ENCODE measurements at regions not wholly inside any gene's neighbourhood (a gene's known extent, or its start where the extent isn't known, plus 50 kb on each side); places are given as distances from the start of the nearest gene placed in this dataset.

- Mint-ChIP-seq H3K36me3 (ENCODE audit: insufficient read depth, unreplicated experiment) (no peaks in the 10 kb centered on the region), H3K4me3 (ENCODE audit: unreplicated experiment) (no peak overlapping the region), H3K27me3 (ENCODE audit: insufficient read depth, unreplicated experiment) (peaks cover 8% of the 10 kb centered on the region), H3K9me3 (ENCODE audit: unreplicated experiment) (no peaks in the 10 kb centered on the region), H3K27ac (ENCODE audit: unreplicated experiment) (no peak overlapping the region), H3K4me1 (ENCODE audit: low read depth, unreplicated experiment) (peaks cover 7% of the 10 kb centered on the region)
- Histone ChIP-seq H3K4me3 (ENCODE audit: low read depth, low read length) (no peak overlapping the region), H3K36me3 (ENCODE audit: control insufficient read depth, insufficient read depth, low read length) (no peaks in the 10 kb centered on the region), H3K9me3 (no peaks in the 10 kb centered on the region), H3K4me1 (no peaks in the 10 kb centered on the region), H3K27me3 (replicated peaks; ENCODE audit: control insufficient read depth, insufficient read depth, low read length) (no peaks in the 10 kb centered on the region)
- BruUV-seq (replicated peaks) = no TSS peak
- peak in 1 of 2 experiments; percentile 25 for DNase-seq
- POLR2A ChIA-PET = no interaction called here
- TF ChIP-seq CTCF (IDR thresholded peaks at IDR 0.05; ENCODE audit: insufficient read depth in 1 of 2, low read depth in 1 of 2, low read length in 1 of 2, severe bottlenecking in 1 of 2, unreplicated experiment in 1 of 2) = peak in 1 of 2 experiments; percentile 15
- intact Hi-C loops (cut with micrococcal nuclease; ENCODE audit: unreplicated experiment) = loop anchor here (1.0 kb wide), 1 partner anchor 76 kb away; no protein-coding TSS in a partner anchor
- CTCF ChIA-PET = interaction anchor here (0.5 kb wide), 1 partner anchor 158 kb away, joined by 4 read pairs; no protein-coding TSS in a partner anchor
These were observed 55.3 kb upstream of the C7orf33 start for GRCh38 chr7:148535217-148535616.

- Mint-ChIP-seq H3K27me3 (ENCODE audit: insufficient read depth, unreplicated experiment) (peaks cover 5% of the 10 kb centered on the region), H3K27ac (ENCODE audit: unreplicated experiment) (no peak overlapping the region), H3K4me1 (ENCODE audit: low read depth, unreplicated experiment) (peaks cover 7% of the 10 kb centered on the region), H3K4me3 (ENCODE audit: unreplicated experiment) (no peak overlapping the region), H3K36me3 (ENCODE audit: insufficient read depth, unreplicated experiment) (no peaks in the 10 kb centered on the region), H3K9me3 (ENCODE audit: unreplicated experiment) (no peaks in the 10 kb centered on the region)
- ChIA-PET POLR2A (no interaction called here), CTCF (no interaction called here)
- BruUV-seq (replicated peaks) = no TSS peak
- Histone ChIP-seq H3K27me3 (replicated peaks; ENCODE audit: control insufficient read depth, insufficient read depth, low read length) (no peaks in the 10 kb centered on the region), H3K4me3 (ENCODE audit: low read depth, low read length) (no peak overlapping the region), H3K9me3 (no peaks in the 10 kb centered on the region), H3K36me3 (ENCODE audit: control insufficient read depth, insufficient read depth, low read length) (no peaks in the 10 kb centered on the region), H3K4me1 (no peaks in the 10 kb centered on the region)
- no peak for DNase-seq
- TF ChIP-seq CTCF (IDR thresholded peaks at IDR 0.05; ENCODE audit: insufficient read depth in 1 of 2, low read depth in 1 of 2, low read length in 1 of 2, severe bottlenecking in 1 of 2, unreplicated experiment in 1 of 2) = no peak
- intact Hi-C loops (cut with micrococcal nuclease; ENCODE audit: unreplicated experiment) = no loop called here
These were observed 53.1 kb upstream of the C7orf33 start for GRCh38 chr7:148537435-148537834.

- no TSS peak for BruUV-seq (replicated peaks)
- Mint-ChIP-seq H3K27ac (ENCODE audit: unreplicated experiment) (no peak overlapping the region), H3K4me3 (ENCODE audit: unreplicated experiment) (no peak overlapping the region), H3K9me3 (ENCODE audit: unreplicated experiment) (no peaks in the 10 kb centered on the region), H3K4me1 (ENCODE audit: low read depth, unreplicated experiment) (peaks cover 7% of the 10 kb centered on the region), H3K36me3 (ENCODE audit: insufficient read depth, unreplicated experiment) (no peaks in the 10 kb centered on the region), H3K27me3 (ENCODE audit: insufficient read depth, unreplicated experiment) (peaks cover 5% of the 10 kb centered on the region)
- POLR2A ChIA-PET = no interaction called here
- Histone ChIP-seq H3K4me3 (ENCODE audit: low read depth, low read length) (no peak overlapping the region), H3K36me3 (ENCODE audit: control insufficient read depth, insufficient read depth, low read length) (no peaks in the 10 kb centered on the region), H3K4me1 (no peaks in the 10 kb centered on the region), H3K27me3 (replicated peaks; ENCODE audit: control insufficient read depth, insufficient read depth, low read length) (no peaks in the 10 kb centered on the region), H3K9me3 (no peaks in the 10 kb centered on the region)
- CTCF ChIA-PET = no interaction called here
- intact Hi-C loops (cut with micrococcal nuclease; ENCODE audit: unreplicated experiment) = no loop called here
- TF ChIP-seq CTCF (IDR thresholded peaks at IDR 0.05; ENCODE audit: insufficient read depth in 1 of 2, low read depth in 1 of 2, low read length in 1 of 2, severe bottlenecking in 1 of 2, unreplicated experiment in 1 of 2) = no peak
- DNase-seq = no peak
These were observed 50.4 kb upstream of the C7orf33 start for GRCh38 chr7:148540041-148540738.

Measured in Caco-2 (cell line).